AG09309 (cell line): ENCODE measurements at regions not wholly inside any gene's neighbourhood (a gene's known extent, or its start where the extent isn't known, plus 50 kb on each side); places are given as distances from the start of the nearest gene placed in this dataset.

Source experiments
- DNase-seq: peaks from one replicate; pipeline ENCODE4 v3.0.0-alpha.2; 2010; ENCODE audit warnings: low read depth
- H3K4me3 ChIP-seq: 2 replicates; pipeline ENCODE4 v1.5.1; 2011; ENCODE audit warnings: mild to moderate bottlenecking, low read depth, low read length, moderate library complexity; ENCODE audit not compliant: control insufficient read depth
- CTCF ChIP-seq: IDR thresholded peaks from 2 replicates; pipeline ENCODE4 v1.5.1; 2011; ENCODE audit warnings: mild to moderate bottlenecking, low read depth, low read length, inconsistent platforms; ENCODE audit not compliant: insufficient read depth, control insufficient read depth; ENCODE audit errors: missing control alignments

GRCh38 chr11:119974467-119974866 lies 163.4 kb downstream of the TRIM29 start:
- DNase-seq: no peak
- no peak overlapping the region for H3K4me3 ChIP-seq
- TF ChIP-seq CTCF: no peak

- no peak for TF ChIP-seq CTCF
- H3K4me3 ChIP-seq: no peak overlapping the region
Measured at GRCh38 chr11:119974051-119974450, 163.9 kb downstream of the TRIM29 start.

GRCh38 chr11:119972281-119972680 lies 165.6 kb downstream of the TRIM29 start:
- no peak for DNase-seq
- no peak for TF ChIP-seq CTCF
- H3K4me3 ChIP-seq: no peak overlapping the region

More at GRCh38 chr11:119974051-119974450, 163.9 kb downstream of the TRIM29 start:
- DNase-seq: no peak

- TF ChIP-seq CTCF: no peak
- DNase-seq: no peak
- no peak overlapping the region for H3K4me3 ChIP-seq
Measured at GRCh38 chr11:119970555-119971304, 167.2 kb downstream of the TRIM29 start.

- H3K4me3 ChIP-seq: no peak overlapping the region
- no peak for DNase-seq
- TF ChIP-seq CTCF: no peak
Measured at GRCh38 chr11:119964136-119965025, 173.5 kb downstream of the TRIM29 start.

GRCh38 chr11:119957951-119958350 lies 180.0 kb downstream of the TRIM29 start:
- H3K4me3 ChIP-seq: no peak overlapping the region
- TF ChIP-seq CTCF: no peak
- no peak for DNase-seq
